ENCODE measurements at regions not wholly inside any gene's neighbourhood (a gene's known extent, or its start where the extent isn't known, plus 50 kb on each side); places are given as distances from the start of the nearest gene placed in this dataset.

- TF ChIP-seq GTF3A (CRISPR knock-in tag; conservative IDR thresholded peaks at IDR 0.05), result no peak
- TF ChIP-seq, protein P1, sequence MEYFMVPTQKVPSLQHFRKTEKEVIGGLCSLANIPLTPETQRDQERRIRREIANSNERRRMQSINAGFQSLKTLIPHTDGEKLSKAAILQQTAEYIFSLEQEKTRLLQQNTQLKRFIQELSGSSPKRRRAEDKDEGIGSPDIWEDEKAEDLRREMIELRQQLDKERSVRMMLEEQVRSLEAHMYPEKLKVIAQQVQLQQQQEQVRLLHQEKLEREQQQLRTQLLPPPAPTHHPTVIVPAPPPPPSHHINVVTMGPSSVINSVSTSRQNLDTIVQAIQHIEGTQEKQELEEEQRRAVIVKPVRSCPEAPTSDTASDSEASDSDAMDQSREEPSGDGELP (IDR thresholded peaks at IDR 0.05; ENCODE audit: borderline replicate concordance, low read depth), result no peak
Measured at GRCh38 chr2:204033611-204034495, 97.3 kb downstream of the ICOS start (continued).

GRCh38 chr2:204036706-204037105 lies 100.1 kb downstream of the ICOS start:
- Histone ChIP-seq H3K4me1 (ENCODE audit: insufficient read depth, low read length) (no peaks in the 10 kb centered on the region), H3K27me3 (ENCODE audit: control insufficient read depth in 1 of 2, insufficient read depth in 2 of 2, low read length in 2 of 2) (0 out of 5 replicates have a peak, but pooled peaks cover 0 to 8% of the 10 kb centered on the region in 2 experiments), H3K4me2 (ENCODE audit: low read depth, low read length) (no peak overlapping the region), H3K36me3 (replicated peaks in 1 of 2; ENCODE audit: control insufficient read depth in 1 of 2, insufficient read depth in 2 of 2, low read length in 2 of 2) (no peaks in the 10 kb centered on the region), H3K4me3 (replicated peaks in 1 of 3; ENCODE audit: insufficient read depth in 1 of 3, low read depth in 2 of 3, low read length in 3 of 3) (no peak overlapping the region), H3K27ac (ENCODE audit: extremely low read length, insufficient read depth, low read length) (no peak overlapping the region), H3K9ac (ENCODE audit: insufficient read depth, low read depth, low read length) (no peak overlapping the region), H2AFZ (ENCODE audit: low read length) (no peak overlapping the region), H3K79me2 (ENCODE audit: insufficient read depth, low read length) (no peaks in the 10 kb centered on the region), H4K20me1 (ENCODE audit: insufficient read depth, low read length) (no peaks in the 10 kb centered on the region), H3K9me3 (ENCODE audit: low read length) (no peaks in the 10 kb centered on the region)
- no peak for ATAC-seq
- DNase-seq (ENCODE audit: low spot score), result no peak
- 26% methylated on average over 4 of the region's 4 CpGs for WGBS (ENCODE audit: low lambda C conversion rate)
- no peak for FAIRE-seq
- intact Hi-C loops (cut with micrococcal nuclease; ENCODE audit: unreplicated experiment), result no loop called here
- in situ Hi-C loops (cut with HindIII; ENCODE audit: extremely low pct_ligation_motif_present, low pct_unique_long_range_greater_than_20kb), result no loop called here
- TF ChIP-seq CEBPB (IDR thresholded peaks at IDR 0.05; ENCODE audit: borderline replicate concordance, low read depth, low read length) (peak; percentile 65; the same call in 1 of the 2 replicates), ZNF619 (CRISPR knock-in tag; IDR thresholded peaks at IDR 0.05) (no peak)
- BruUV-seq (replicated peaks), result no TSS peak
- ChIA-PET POLR2A (no interaction called here), CTCF (ENCODE audit: low intra/inter-chr PET ratio, low total read pairs) (no interaction called here)

DNA sequence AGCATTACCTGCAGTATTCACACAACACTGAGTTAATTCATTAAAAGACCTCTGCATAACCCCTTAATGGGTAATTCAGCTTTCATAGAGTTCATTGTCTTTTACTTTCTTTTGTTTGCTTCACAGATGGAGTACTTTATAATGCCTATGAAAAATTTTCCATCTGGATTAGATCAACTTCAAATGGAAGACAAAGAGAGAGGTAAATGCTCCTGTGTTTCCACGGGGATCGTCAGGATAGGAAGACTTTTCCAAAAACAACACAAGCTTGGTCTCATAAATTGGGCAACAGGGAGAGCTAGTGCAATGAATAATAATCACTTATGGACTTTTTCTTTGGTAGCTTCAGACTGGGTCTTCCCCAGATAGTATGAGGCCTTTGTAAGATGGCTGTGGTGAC lies 100.7 kb downstream of the ICOS start:
- ATAC-seq, result no peak
- ChIA-PET CTCF (ENCODE audit: low intra/inter-chr PET ratio, low total read pairs) (no interaction called here), POLR2A (no interaction called here)
- DNase-seq (ENCODE audit: low spot score), result no peak
- intact Hi-C loops (cut with micrococcal nuclease; ENCODE audit: unreplicated experiment) (no loop called here), in situ Hi-C loops (cut with HindIII; ENCODE audit: extremely low pct_ligation_motif_present, low pct_unique_long_range_greater_than_20kb) (no loop called here)
- Histone ChIP-seq H3K79me2 (ENCODE audit: insufficient read depth, low read length) (no peaks in the 10 kb centered on the region), H2AFZ (ENCODE audit: low read length) (no peak overlapping the region), H3K36me3 (replicated peaks in 1 of 2; ENCODE audit: control insufficient read depth in 1 of 2, insufficient read depth in 2 of 2, low read length in 2 of 2) (no peaks in the 10 kb centered on the region), H3K9ac (ENCODE audit: insufficient read depth, low read depth, low read length) (no peak overlapping the region), H4K20me1 (ENCODE audit: insufficient read depth, low read length) (no peaks in the 10 kb centered on the region), H3K27ac (ENCODE audit: extremely low read length, insufficient read depth, low read length) (no peak overlapping the region), H3K4me1 (ENCODE audit: insufficient read depth, low read length) (no peaks in the 10 kb centered on the region), H3K9me3 (ENCODE audit: low read length) (no peaks in the 10 kb centered on the region), H3K27me3 (ENCODE audit: control insufficient read depth in 1 of 2, insufficient read depth in 2 of 2, low read length in 2 of 2) (0 out of 5 replicates have a peak, but pooled peaks cover 0 to 8% of the 10 kb centered on the region in 2 experiments), H3K4me2 (ENCODE audit: low read depth, low read length) (no peak overlapping the region), H3K4me3 (replicated peaks in 1 of 3; ENCODE audit: insufficient read depth in 1 of 3, low read depth in 2 of 3, low read length in 3 of 3) (no peak overlapping the region)
- 0% methylated on average over 2 of the region's 2 CpGs for WGBS (ENCODE audit: low lambda C conversion rate)
- no TSS peak for BruUV-seq (replicated peaks)
- no peak for FAIRE-seq
- TF ChIP-seq ZNF367 (CRISPR knock-in tag; IDR thresholded peaks at IDR 0.05; ENCODE audit: borderline replicate concordance), result no peak
- TF ChIP-seq KAT7 (CRISPR knock-in tag; IDR thresholded peaks at IDR 0.05; ENCODE audit: borderline replicate concordance), result no peak
- no peak for TF ChIP-seq THAP9 (CRISPR knock-in tag; IDR thresholded peaks at IDR 0.05; ENCODE audit: borderline replicate concordance)
- TF ChIP-seq MAFK (conservative IDR thresholded peaks at IDR 0.05 in 1 of 2, IDR thresholded peaks at IDR 0.05 in 1 of 2; ENCODE audit: low read length in 2 of 2), result no peak
- TF ChIP-seq ZGPAT (CRISPR knock-in tag; IDR thresholded peaks at IDR 0.05), result no peak
- no peak for TF ChIP-seq TEAD2 (CRISPR knock-in tag; IDR thresholded peaks at IDR 0.05)
